ENCODE measurements at regions not wholly inside any gene's neighbourhood (a gene's known extent, or its start where the extent isn't known, plus 50 kb on each side); places are given as distances from the start of the nearest gene placed in this dataset.

- no peak overlapping the region for H3K4me3 ChIP-seq (ENCODE audit: low read length in 2 of 2)
- no peak overlapping the region for H3K23ac ChIP-seq (ENCODE audit: low read depth, low read length, poor library complexity)
- peaks cover 0 to 7% of the 10 kb centered on the region in 2 donors for H3K4me1 ChIP-seq (ENCODE audit: control insufficient read depth in 2 of 2, insufficient read depth in 1 of 2, low read depth in 1 of 2, low read length in 2 of 2)
- no peak overlapping the region for H4K8ac ChIP-seq (ENCODE audit: low read depth, low read length)
- H3K4me2 ChIP-seq (ENCODE audit: insufficient read depth, low read length, poor library complexity, severe bottlenecking), result no peak overlapping the region
- H2BK15ac ChIP-seq (ENCODE audit: low read length), result no peak overlapping the region
- WGBS, 2 donors (ENCODE audit: extremely low coverage in 2 of 2, insufficient read length in 2 of 2, insufficient replicate concordance in 1 of 2), result no CpG with 5 or more reads among the region's 4 CpGs
- H3K18ac ChIP-seq (ENCODE audit: low read length), result no peak overlapping the region
- H3K27me3 ChIP-seq (ENCODE audit: control insufficient read depth in 3 of 3, insufficient read depth in 3 of 3, low read depth in 1 of 3, low read length in 3 of 3), result peaks cover 0 to 4% (median 0%) of the 10 kb centered on the region in 3 experiments
- H3K79me1 ChIP-seq (ENCODE audit: low read depth, low read length), result no peaks in the 10 kb centered on the region
- H3K27ac ChIP-seq (replicated peaks; ENCODE audit: low read length), result no peak overlapping the region
- H2AK5ac ChIP-seq (ENCODE audit: low read depth, low read length), result no peak overlapping the region
- no peaks in the 10 kb centered on the region for H3K9me3 ChIP-seq (replicated peaks in 1 of 2; ENCODE audit: control insufficient read depth in 2 of 2, insufficient read depth in 1 of 2, low read depth in 1 of 2, low read length in 2 of 2)
- DNase-seq (ENCODE audit: low spot score), result no peak
- no peaks in the 10 kb centered on the region for H3K36me3 ChIP-seq (replicated peaks in 1 of 2; ENCODE audit: control insufficient read depth in 2 of 2, insufficient read depth in 2 of 2, low read length in 2 of 2)
- no peak overlapping the region for H3K14ac ChIP-seq (ENCODE audit: low read length)
- no peak overlapping the region for H2BK12ac ChIP-seq (ENCODE audit: low read length)
- no peak overlapping the region for H3K4ac ChIP-seq (ENCODE audit: low read length)
- H2BK120ac ChIP-seq (ENCODE audit: low read depth, low read length), result no peak overlapping the region
- no peak overlapping the region for H2BK5ac ChIP-seq (ENCODE audit: low read length)
- H3K9ac ChIP-seq (ENCODE audit: low read depth, low read length, poor library complexity), result no peak overlapping the region
- H4K91ac ChIP-seq (ENCODE audit: low read depth, low read length, poor library complexity), result no peak overlapping the region
- no peak overlapping the region for H2AFZ ChIP-seq (ENCODE audit: low read length)
Observed at GRCh38 chr9:90085633-90086032, 480.8 kb downstream of the GADD45G start.

GRCh38 chr9:90086101-90086511, 481.3 kb downstream of the GADD45G start:
- Histone ChIP-seq H4K91ac (ENCODE audit: low read depth, low read length, poor library complexity) (no peak overlapping the region), H3K4me2 (ENCODE audit: insufficient read depth, low read length, poor library complexity, severe bottlenecking) (no peak overlapping the region), H3K4me3 (ENCODE audit: low read length in 2 of 2) (no peak overlapping the region), H2BK120ac (ENCODE audit: low read depth, low read length) (no peak overlapping the region), H3K9me3 (replicated peaks in 1 of 2; ENCODE audit: control insufficient read depth in 2 of 2, insufficient read depth in 1 of 2, low read depth in 1 of 2, low read length in 2 of 2) (no peaks in the 10 kb centered on the region), H3K79me1 (ENCODE audit: low read depth, low read length) (no peaks in the 10 kb centered on the region), H3K27me3 (ENCODE audit: control insufficient read depth in 3 of 3, insufficient read depth in 3 of 3, low read depth in 1 of 3, low read length in 3 of 3) (no peaks in the 10 kb centered on the region), H3K23ac (ENCODE audit: low read depth, low read length, poor library complexity) (no peak overlapping the region), H2AFZ (ENCODE audit: low read length) (no peak overlapping the region), H3K36me3 (replicated peaks in 1 of 2; ENCODE audit: control insufficient read depth in 2 of 2, insufficient read depth in 2 of 2, low read length in 2 of 2) (no peaks in the 10 kb centered on the region), H4K8ac (ENCODE audit: low read depth, low read length) (no peak overlapping the region), H3K27ac (replicated peaks; ENCODE audit: low read length) (no peak overlapping the region), H3K14ac (ENCODE audit: low read length) (no peak overlapping the region), H3K4ac (ENCODE audit: low read length) (no peak overlapping the region), H3K9ac (ENCODE audit: low read depth, low read length, poor library complexity) (no peak overlapping the region), H2BK12ac (ENCODE audit: low read length) (no peak overlapping the region), H3K18ac (ENCODE audit: low read length) (no peak overlapping the region), H3K4me1 (ENCODE audit: control insufficient read depth in 2 of 2, insufficient read depth in 1 of 2, low read depth in 1 of 2, low read length in 2 of 2) (peaks cover 0 to 7% of the 10 kb centered on the region in 2 donors), H2BK15ac (ENCODE audit: low read length) (no peak overlapping the region), H2BK5ac (ENCODE audit: low read length) (no peak overlapping the region), H2AK5ac (ENCODE audit: low read depth, low read length) (no peak overlapping the region)
- DNase-seq (ENCODE audit: low spot score), result no peak
- WGBS, 2 donors (ENCODE audit: extremely low coverage in 2 of 2, insufficient read length in 2 of 2, insufficient replicate concordance in 1 of 2), result no CpG with 5 or more reads among the region's 2 CpGs

- Histone ChIP-seq H4K8ac (ENCODE audit: low read depth, low read length) (no peak overlapping the region), H4K91ac (ENCODE audit: low read depth, low read length, poor library complexity) (no peak overlapping the region), H3K9me3 (replicated peaks in 1 of 2; ENCODE audit: control insufficient read depth in 2 of 2, insufficient read depth in 1 of 2, low read depth in 1 of 2, low read length in 2 of 2) (no peaks in the 10 kb centered on the region), H3K27me3 (ENCODE audit: control insufficient read depth in 3 of 3, insufficient read depth in 3 of 3, low read depth in 1 of 3, low read length in 3 of 3) (peaks cover 0 to 7% (median 0%) of the 10 kb centered on the region in 3 experiments), H3K18ac (ENCODE audit: low read length) (no peak overlapping the region), H3K79me1 (ENCODE audit: low read depth, low read length) (no peaks in the 10 kb centered on the region), H3K14ac (ENCODE audit: low read length) (no peak overlapping the region), H3K9ac (ENCODE audit: low read depth, low read length, poor library complexity) (no peak overlapping the region), H3K36me3 (replicated peaks in 1 of 2; ENCODE audit: control insufficient read depth in 2 of 2, insufficient read depth in 2 of 2, low read length in 2 of 2) (no peaks in the 10 kb centered on the region), H2BK5ac (ENCODE audit: low read length) (no peak overlapping the region), H2BK12ac (ENCODE audit: low read length) (no peak overlapping the region), H3K4ac (ENCODE audit: low read length) (no peak overlapping the region), H2AFZ (ENCODE audit: low read length) (no peak overlapping the region), H2BK120ac (ENCODE audit: low read depth, low read length) (no peak overlapping the region), H3K23ac (ENCODE audit: low read depth, low read length, poor library complexity) (no peak overlapping the region), H3K4me3 (ENCODE audit: low read length in 2 of 2) (no peak overlapping the region), H2AK5ac (ENCODE audit: low read depth, low read length) (no peak overlapping the region), H3K4me2 (ENCODE audit: insufficient read depth, low read length, poor library complexity, severe bottlenecking) (no peak overlapping the region), H3K4me1 (ENCODE audit: control insufficient read depth in 2 of 2, insufficient read depth in 1 of 2, low read depth in 1 of 2, low read length in 2 of 2) (peaks cover 0 to 7% of the 10 kb centered on the region in 2 donors), H2BK15ac (ENCODE audit: low read length) (no peak overlapping the region), H3K27ac (replicated peaks; ENCODE audit: low read length) (no peak overlapping the region)
- DNase-seq (ENCODE audit: low spot score), result no peak
- no CpG with 5 or more reads among the region's 6 CpGs for WGBS, 2 donors (ENCODE audit: extremely low coverage in 2 of 2, insufficient read length in 2 of 2, insufficient replicate concordance in 1 of 2)
Observed at GRCh38 chr9:90088434-90088833, 483.6 kb downstream of the GADD45G start.

- Histone ChIP-seq H3K36me3 (replicated peaks in 1 of 2; ENCODE audit: control insufficient read depth in 2 of 2, insufficient read depth in 2 of 2, low read length in 2 of 2) (no peaks in the 10 kb centered on the region), H3K18ac (ENCODE audit: low read length) (no peak overlapping the region), H2BK12ac (ENCODE audit: low read length) (no peak overlapping the region), H2AK5ac (ENCODE audit: low read depth, low read length) (no peak overlapping the region), H3K79me1 (ENCODE audit: low read depth, low read length) (no peaks in the 10 kb centered on the region), H2BK5ac (ENCODE audit: low read length) (no peak overlapping the region), H3K9me3 (replicated peaks in 1 of 2; ENCODE audit: control insufficient read depth in 2 of 2, insufficient read depth in 1 of 2, low read depth in 1 of 2, low read length in 2 of 2) (no peaks in the 10 kb centered on the region), H3K9ac (ENCODE audit: low read depth, low read length, poor library complexity) (no peak overlapping the region), H3K4me2 (ENCODE audit: insufficient read depth, low read length, poor library complexity, severe bottlenecking) (no peak overlapping the region), H4K91ac (ENCODE audit: low read depth, low read length, poor library complexity) (no peak overlapping the region), H2BK15ac (ENCODE audit: low read length) (no peak overlapping the region), H3K4ac (ENCODE audit: low read length) (no peak overlapping the region), H3K23ac (ENCODE audit: low read depth, low read length, poor library complexity) (no peak overlapping the region), H2BK120ac (ENCODE audit: low read depth, low read length) (no peak overlapping the region), H3K4me3 (ENCODE audit: low read length in 2 of 2) (no peak overlapping the region), H3K14ac (ENCODE audit: low read length) (no peak overlapping the region), H3K27me3 (ENCODE audit: control insufficient read depth in 3 of 3, insufficient read depth in 3 of 3, low read depth in 1 of 3, low read length in 3 of 3) (peaks cover 0 to 7% (median 0%) of the 10 kb centered on the region in 3 experiments), H3K4me1 (ENCODE audit: control insufficient read depth in 2 of 2, insufficient read depth in 1 of 2, low read depth in 1 of 2, low read length in 2 of 2) (peaks cover 0 to 7% of the 10 kb centered on the region in 2 donors), H4K8ac (ENCODE audit: low read depth, low read length) (no peak overlapping the region), H2AFZ (ENCODE audit: low read length) (no peak overlapping the region), H3K27ac (replicated peaks; ENCODE audit: low read length) (no peak overlapping the region)
- DNase-seq (ENCODE audit: low spot score), result no peak
- no CpG with 5 or more reads among the region's 4 CpGs for WGBS, 2 donors (ENCODE audit: extremely low coverage in 2 of 2, insufficient read length in 2 of 2, insufficient replicate concordance in 1 of 2)
Observed at GRCh38 chr9:90088856-90089255, 484.0 kb downstream of the GADD45G start.

Data from neuronal stem cell (in vitro differentiated cells).